ENCODE measurements at regions not wholly inside any gene's neighbourhood (a gene's known extent, or its start where the extent isn't known, plus 50 kb on each side); places are given as distances from the start of the nearest gene placed in this dataset.

DNA sequence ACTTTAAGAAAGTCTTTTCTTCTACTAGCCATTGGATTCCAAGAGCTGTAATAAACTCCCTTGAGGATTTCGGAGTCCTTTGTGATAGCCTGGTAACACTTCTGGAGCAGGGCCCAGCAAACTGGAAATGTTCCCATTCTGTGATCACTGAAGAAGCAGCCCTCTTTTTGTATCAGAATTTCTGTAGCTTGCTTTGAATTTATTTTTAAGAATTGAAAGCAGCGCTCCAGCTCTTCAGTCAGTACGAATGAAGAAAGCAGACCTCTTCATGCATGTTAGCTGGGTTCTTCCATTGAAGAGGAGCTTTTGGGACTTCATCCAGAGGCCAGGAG, 141.5 kb downstream of the AKAP11 start (continued):
- TF ChIP-seq, protein P1, sequence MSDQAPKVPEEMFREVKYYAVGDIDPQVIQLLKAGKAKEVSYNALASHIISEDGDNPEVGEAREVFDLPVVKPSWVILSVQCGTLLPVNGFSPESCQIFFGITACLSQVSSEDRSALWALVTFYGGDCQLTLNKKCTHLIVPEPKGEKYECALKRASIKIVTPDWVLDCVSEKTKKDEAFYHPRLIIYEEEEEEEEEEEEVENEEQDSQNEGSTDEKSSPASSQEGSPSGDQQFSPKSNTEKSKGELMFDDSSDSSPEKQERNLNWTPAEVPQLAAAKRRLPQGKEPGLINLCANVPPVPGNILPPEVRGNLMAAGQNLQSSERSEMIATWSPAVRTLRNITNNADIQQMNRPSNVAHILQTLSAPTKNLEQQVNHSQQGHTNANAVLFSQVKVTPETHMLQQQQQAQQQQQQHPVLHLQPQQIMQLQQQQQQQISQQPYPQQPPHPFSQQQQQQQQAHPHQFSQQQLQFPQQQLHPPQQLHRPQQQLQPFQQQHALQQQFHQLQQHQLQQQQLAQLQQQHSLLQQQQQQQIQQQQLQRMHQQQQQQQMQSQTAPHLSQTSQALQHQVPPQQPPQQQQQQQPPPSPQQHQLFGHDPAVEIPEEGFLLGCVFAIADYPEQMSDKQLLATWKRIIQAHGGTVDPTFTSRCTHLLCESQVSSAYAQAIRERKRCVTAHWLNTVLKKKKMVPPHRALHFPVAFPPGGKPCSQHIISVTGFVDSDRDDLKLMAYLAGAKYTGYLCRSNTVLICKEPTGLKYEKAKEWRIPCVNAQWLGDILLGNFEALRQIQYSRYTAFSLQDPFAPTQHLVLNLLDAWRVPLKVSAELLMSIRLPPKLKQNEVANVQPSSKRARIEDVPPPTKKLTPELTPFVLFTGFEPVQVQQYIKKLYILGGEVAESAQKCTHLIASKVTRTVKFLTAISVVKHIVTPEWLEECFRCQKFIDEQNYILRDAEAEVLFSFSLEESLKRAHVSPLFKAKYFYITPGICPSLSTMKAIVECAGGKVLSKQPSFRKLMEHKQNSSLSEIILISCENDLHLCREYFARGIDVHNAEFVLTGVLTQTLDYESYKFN (CRISPR knock-in tag; conservative IDR thresholded peaks at IDR 0.05), result no peak
- TF ChIP-seq ZNF337 (CRISPR knock-in tag; IDR thresholded peaks at IDR 0.05; ENCODE audit: borderline replicate concordance, low read depth) (no peak), MIER3 (CRISPR knock-in tag; IDR thresholded peaks at IDR 0.05; ENCODE audit: borderline replicate concordance) (no peak)

DNA sequence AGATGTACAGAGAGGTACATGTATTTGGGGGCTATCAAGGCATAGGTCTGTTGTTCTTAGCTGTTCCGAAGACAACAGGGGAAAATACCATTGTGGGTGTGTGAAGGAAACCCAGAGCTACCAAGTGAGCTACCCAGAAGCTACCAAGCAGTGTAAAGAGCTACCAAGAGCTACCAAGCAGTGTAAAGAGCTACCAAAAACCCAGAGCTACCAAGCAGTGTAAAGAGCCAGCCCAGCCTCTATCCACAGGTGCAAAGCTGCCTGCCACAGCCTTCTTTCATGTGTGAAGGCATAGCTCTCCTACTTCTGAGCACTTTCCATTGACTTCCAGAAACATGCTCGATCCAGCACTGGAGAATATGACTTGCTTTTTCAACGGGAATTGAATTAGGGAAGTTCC, 145.7 kb downstream of the AKAP11 start:
- no peaks in the 10 kb centered on the region for H3K4me1 ChIP-seq (ENCODE audit: insufficient read depth, low read length)
- in situ Hi-C loops (cut with HindIII; ENCODE audit: extremely low pct_ligation_motif_present, low pct_unique_long_range_greater_than_20kb), result no loop called here
- CTCF ChIA-PET (ENCODE audit: low intra/inter-chr PET ratio, low total read pairs), result no interaction called here
- POLR2A ChIA-PET, result no interaction called here
- no peak for ATAC-seq
- no peaks in the 10 kb centered on the region for H4K20me1 ChIP-seq (ENCODE audit: insufficient read depth, low read length)
- no peak for FAIRE-seq
- no peak overlapping the region for H2AFZ ChIP-seq (ENCODE audit: low read length)
- H3K4me2 ChIP-seq (ENCODE audit: low read depth, low read length), result no peak overlapping the region
- intact Hi-C loops (cut with micrococcal nuclease; ENCODE audit: unreplicated experiment), result no loop called here
- no peak overlapping the region for H3K27ac ChIP-seq (ENCODE audit: extremely low read length, insufficient read depth, low read length)
- H3K27me3 ChIP-seq (ENCODE audit: control insufficient read depth in 1 of 2, insufficient read depth in 2 of 2, low read length in 2 of 2), result no peaks in the 10 kb centered on the region
- BruUV-seq (replicated peaks), result no TSS peak
- H3K36me3 ChIP-seq (replicated peaks in 1 of 2; ENCODE audit: control insufficient read depth in 1 of 2, insufficient read depth in 2 of 2, low read length in 2 of 2), result no peaks in the 10 kb centered on the region
- H3K9ac ChIP-seq (ENCODE audit: insufficient read depth, low read depth, low read length), result no peak overlapping the region
- H3K79me2 ChIP-seq (ENCODE audit: insufficient read depth, low read length), result no peaks in the 10 kb centered on the region
- 0% methylated on average over 3 of the region's 3 CpGs for WGBS (ENCODE audit: low lambda C conversion rate)
- no peak overlapping the region for H3K4me3 ChIP-seq (replicated peaks in 1 of 3; ENCODE audit: insufficient read depth in 1 of 3, low read depth in 2 of 3, low read length in 3 of 3)
- no peak for DNase-seq (ENCODE audit: low spot score)
- no peaks in the 10 kb centered on the region for H3K9me3 ChIP-seq (ENCODE audit: low read length)
- TF ChIP-seq MIER3 (CRISPR knock-in tag; IDR thresholded peaks at IDR 0.05; ENCODE audit: borderline replicate concordance) (no peak), ZNF354B (CRISPR knock-in tag; IDR thresholded peaks at IDR 0.05) (no peak), HIVEP1 (CRISPR knock-in tag; IDR thresholded peaks at IDR 0.05) (no peak), ZNF441 (CRISPR knock-in tag; IDR thresholded peaks at IDR 0.05; ENCODE audit: borderline replicate concordance) (no peak), SMAD1 (CRISPR knock-in tag; IDR thresholded peaks at IDR 0.05; ENCODE audit: borderline replicate concordance, low read depth) (no peak), NR2F2 (IDR thresholded peaks at IDR 0.05; ENCODE audit: borderline replicate concordance, low read depth) (no peak)
- TF ChIP-seq, protein P2, sequence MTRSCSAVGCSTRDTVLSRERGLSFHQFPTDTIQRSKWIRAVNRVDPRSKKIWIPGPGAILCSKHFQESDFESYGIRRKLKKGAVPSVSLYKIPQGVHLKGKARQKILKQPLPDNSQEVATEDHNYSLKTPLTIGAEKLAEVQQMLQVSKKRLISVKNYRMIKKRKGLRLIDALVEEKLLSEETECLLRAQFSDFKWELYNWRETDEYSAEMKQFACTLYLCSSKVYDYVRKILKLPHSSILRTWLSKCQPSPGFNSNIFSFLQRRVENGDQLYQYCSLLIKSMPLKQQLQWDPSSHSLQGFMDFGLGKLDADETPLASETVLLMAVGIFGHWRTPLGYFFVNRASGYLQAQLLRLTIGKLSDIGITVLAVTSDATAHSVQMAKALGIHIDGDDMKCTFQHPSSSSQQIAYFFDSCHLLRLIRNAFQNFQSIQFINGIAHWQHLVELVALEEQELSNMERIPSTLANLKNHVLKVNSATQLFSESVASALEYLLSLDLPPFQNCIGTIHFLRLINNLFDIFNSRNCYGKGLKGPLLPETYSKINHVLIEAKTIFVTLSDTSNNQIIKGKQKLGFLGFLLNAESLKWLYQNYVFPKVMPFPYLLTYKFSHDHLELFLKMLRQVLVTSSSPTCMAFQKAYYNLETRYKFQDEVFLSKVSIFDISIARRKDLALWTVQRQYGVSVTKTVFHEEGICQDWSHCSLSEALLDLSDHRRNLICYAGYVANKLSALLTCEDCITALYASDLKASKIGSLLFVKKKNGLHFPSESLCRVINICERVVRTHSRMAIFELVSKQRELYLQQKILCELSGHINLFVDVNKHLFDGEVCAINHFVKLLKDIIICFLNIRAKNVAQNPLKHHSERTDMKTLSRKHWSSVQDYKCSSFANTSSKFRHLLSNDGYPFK (CRISPR knock-in tag; IDR thresholded peaks at IDR 0.05; ENCODE audit: borderline replicate concordance), result no peak
- TF ChIP-seq, protein P3, sequence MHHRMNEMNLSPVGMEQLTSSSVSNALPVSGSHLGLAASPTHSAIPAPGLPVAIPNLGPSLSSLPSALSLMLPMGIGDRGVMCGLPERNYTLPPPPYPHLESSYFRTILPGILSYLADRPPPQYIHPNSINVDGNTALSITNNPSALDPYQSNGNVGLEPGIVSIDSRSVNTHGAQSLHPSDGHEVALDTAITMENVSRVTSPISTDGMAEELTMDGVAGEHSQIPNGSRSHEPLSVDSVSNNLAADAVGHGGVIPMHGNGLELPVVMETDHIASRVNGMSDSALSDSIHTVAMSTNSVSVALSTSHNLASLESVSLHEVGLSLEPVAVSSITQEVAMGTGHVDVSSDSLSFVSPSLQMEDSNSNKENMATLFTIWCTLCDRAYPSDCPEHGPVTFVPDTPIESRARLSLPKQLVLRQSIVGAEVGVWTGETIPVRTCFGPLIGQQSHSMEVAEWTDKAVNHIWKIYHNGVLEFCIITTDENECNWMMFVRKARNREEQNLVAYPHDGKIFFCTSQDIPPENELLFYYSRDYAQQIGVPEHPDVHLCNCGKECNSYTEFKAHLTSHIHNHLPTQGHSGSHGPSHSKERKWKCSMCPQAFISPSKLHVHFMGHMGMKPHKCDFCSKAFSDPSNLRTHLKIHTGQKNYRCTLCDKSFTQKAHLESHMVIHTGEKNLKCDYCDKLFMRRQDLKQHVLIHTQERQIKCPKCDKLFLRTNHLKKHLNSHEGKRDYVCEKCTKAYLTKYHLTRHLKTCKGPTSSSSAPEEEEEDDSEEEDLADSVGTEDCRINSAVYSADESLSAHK (CRISPR knock-in tag; IDR thresholded peaks at IDR 0.05; ENCODE audit: borderline replicate concordance), result no peak
- TF ChIP-seq, protein P4, sequence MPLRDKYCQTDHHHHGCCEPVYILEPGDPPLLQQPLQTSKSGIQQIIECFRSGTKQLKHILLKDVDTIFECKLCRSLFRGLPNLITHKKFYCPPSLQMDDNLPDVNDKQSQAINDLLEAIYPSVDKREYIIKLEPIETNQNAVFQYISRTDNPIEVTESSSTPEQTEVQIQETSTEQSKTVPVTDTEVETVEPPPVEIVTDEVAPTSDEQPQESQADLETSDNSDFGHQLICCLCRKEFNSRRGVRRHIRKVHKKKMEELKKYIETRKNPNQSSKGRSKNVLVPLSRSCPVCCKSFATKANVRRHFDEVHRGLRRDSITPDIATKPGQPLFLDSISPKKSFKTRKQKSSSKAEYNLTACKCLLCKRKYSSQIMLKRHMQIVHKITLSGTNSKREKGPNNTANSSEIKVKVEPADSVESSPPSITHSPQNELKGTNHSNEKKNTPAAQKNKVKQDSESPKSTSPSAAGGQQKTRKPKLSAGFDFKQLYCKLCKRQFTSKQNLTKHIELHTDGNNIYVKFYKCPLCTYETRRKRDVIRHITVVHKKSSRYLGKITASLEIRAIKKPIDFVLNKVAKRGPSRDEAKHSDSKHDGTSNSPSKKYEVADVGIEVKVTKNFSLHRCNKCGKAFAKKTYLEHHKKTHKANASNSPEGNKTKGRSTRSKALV (CRISPR knock-in tag; IDR thresholded peaks at IDR 0.05), result no peak

Measured in HepG2 (cell line).